ENCODE measurements at regions not wholly inside any gene's neighbourhood (a gene's known extent, or its start where the extent isn't known, plus 50 kb on each side); places are given as distances from the start of the nearest gene placed in this dataset.

GRCh38 chr7:155399577-155399976, 58.4 kb upstream of the EN2 start:
- Histone ChIP-seq H3K4me3 (no peak overlapping the region), H3K79me2 (ENCODE audit: low read depth) (no peaks in the 10 kb centered on the region), H4K20me1 (ENCODE audit: low read depth) (no peaks in the 10 kb centered on the region), H2AFZ (replicated peaks) (no peak overlapping the region), H3K27me3 (peaks cover 71% of the 10 kb centered on the region), H3K9ac (no peak overlapping the region), H3K36me3 (no peaks in the 10 kb centered on the region), H3K4me2 (no peak overlapping the region), H3K27ac (no peak overlapping the region), H3K4me1 (no peaks in the 10 kb centered on the region), H3K9me3 (ENCODE audit: low read depth) (no peaks in the 10 kb centered on the region), H3F3A (ENCODE audit: low read depth) (no peaks in the 10 kb centered on the region)
- TF ChIP-seq EZH2 (IDR thresholded peaks at IDR 0.05) (no peak), EZH2phosphoT487 (IDR thresholded peaks at IDR 0.05) (no peak)
- TF ChIP-seq, protein P1, sequence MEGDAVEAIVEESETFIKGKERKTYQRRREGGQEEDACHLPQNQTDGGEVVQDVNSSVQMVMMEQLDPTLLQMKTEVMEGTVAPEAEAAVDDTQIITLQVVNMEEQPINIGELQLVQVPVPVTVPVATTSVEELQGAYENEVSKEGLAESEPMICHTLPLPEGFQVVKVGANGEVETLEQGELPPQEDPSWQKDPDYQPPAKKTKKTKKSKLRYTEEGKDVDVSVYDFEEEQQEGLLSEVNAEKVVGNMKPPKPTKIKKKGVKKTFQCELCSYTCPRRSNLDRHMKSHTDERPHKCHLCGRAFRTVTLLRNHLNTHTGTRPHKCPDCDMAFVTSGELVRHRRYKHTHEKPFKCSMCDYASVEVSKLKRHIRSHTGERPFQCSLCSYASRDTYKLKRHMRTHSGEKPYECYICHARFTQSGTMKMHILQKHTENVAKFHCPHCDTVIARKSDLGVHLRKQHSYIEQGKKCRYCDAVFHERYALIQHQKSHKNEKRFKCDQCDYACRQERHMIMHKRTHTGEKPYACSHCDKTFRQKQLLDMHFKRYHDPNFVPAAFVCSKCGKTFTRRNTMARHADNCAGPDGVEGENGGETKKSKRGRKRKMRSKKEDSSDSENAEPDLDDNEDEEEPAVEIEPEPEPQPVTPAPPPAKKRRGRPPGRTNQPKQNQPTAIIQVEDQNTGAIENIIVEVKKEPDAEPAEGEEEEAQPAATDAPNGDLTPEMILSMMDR (IDR thresholded peaks at IDR 0.05), result no peak
- no peak for DNase-seq (ENCODE audit: low spot score)
- Mint-ChIP-seq H3K36me3 (no peaks in the 10 kb centered on the region), H3K27ac (no peak overlapping the region), H3K9me3 (no peaks in the 10 kb centered on the region), H3K4me3 (no peak overlapping the region), H3K4me1 (peaks cover 14% of the 10 kb centered on the region), H3K27me3 (ENCODE audit: insufficient read depth, low read depth) (peaks cover 18% of the 10 kb centered on the region)

- DNase-seq (ENCODE audit: low spot score), result no peak
- Mint-ChIP-seq H3K27ac (no peak overlapping the region), H3K27me3 (ENCODE audit: insufficient read depth, low read depth) (peaks cover 18% of the 10 kb centered on the region), H3K4me3 (no peak overlapping the region), H3K9me3 (no peaks in the 10 kb centered on the region), H3K4me1 (peaks cover 19% of the 10 kb centered on the region), H3K36me3 (no peaks in the 10 kb centered on the region)
- Histone ChIP-seq H3K36me3 (no peaks in the 10 kb centered on the region), H3K79me2 (ENCODE audit: low read depth) (no peaks in the 10 kb centered on the region), H3F3A (ENCODE audit: low read depth) (no peaks in the 10 kb centered on the region), H3K27me3 (peaks cover 75% of the 10 kb centered on the region), H3K9ac (no peak overlapping the region), H3K4me2 (no peak overlapping the region), H2AFZ (replicated peaks) (no peak overlapping the region), H4K20me1 (ENCODE audit: low read depth) (no peaks in the 10 kb centered on the region), H3K4me1 (no peaks in the 10 kb centered on the region), H3K4me3 (no peak overlapping the region), H3K9me3 (ENCODE audit: low read depth) (no peaks in the 10 kb centered on the region), H3K27ac (no peak overlapping the region)
- no peak for TF ChIP-seq EZH2phosphoT487 (IDR thresholded peaks at IDR 0.05)
- TF ChIP-seq EZH2 (IDR thresholded peaks at IDR 0.05), result no peak
- TF ChIP-seq, protein P1 (IDR thresholded peaks at IDR 0.05), result no peak
Measured at GRCh38 chr7:155401231-155401630, 56.7 kb upstream of the EN2 start.

DNA sequence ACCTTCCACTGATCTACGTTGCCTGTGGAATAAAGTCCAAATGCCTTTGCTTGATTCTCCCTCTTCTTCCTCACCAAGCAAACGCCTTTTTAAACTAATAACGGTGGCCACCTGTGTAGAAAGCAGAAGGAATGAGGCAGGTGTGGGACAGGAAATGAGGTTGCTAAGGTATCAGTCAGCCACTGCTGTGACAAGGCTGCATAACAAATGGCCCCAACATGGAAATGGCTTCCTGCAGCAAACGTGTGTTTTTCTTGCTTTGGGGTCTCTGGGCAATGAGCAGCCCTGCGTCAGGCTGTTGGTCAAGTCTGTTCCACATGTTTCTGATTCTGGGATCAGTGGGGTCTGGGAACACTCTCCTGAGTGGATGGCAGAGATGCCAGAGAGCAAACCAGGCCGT, 56.0 kb upstream of the EN2 start:
- Histone ChIP-seq H4K20me1 (ENCODE audit: low read depth) (no peaks in the 10 kb centered on the region), H3K9me3 (ENCODE audit: low read depth) (no peaks in the 10 kb centered on the region), H2AFZ (replicated peaks) (no peak overlapping the region), H3K79me2 (ENCODE audit: low read depth) (no peaks in the 10 kb centered on the region), H3K9ac (no peak overlapping the region), H3K27ac (no peak overlapping the region), H3K4me2 (no peak overlapping the region), H3K4me1 (no peaks in the 10 kb centered on the region), H3K36me3 (no peaks in the 10 kb centered on the region), H3K27me3 (peaks cover 73% of the 10 kb centered on the region), H3K4me3 (no peak overlapping the region), H3F3A (ENCODE audit: low read depth) (no peaks in the 10 kb centered on the region)
- Mint-ChIP-seq H3K4me3 (no peak overlapping the region), H3K27me3 (ENCODE audit: insufficient read depth, low read depth) (peaks cover 22% of the 10 kb centered on the region), H3K27ac (no peak overlapping the region), H3K36me3 (no peaks in the 10 kb centered on the region), H3K4me1 (peaks cover 24% of the 10 kb centered on the region), H3K9me3 (no peaks in the 10 kb centered on the region)
- no peak for TF ChIP-seq EZH2 (IDR thresholded peaks at IDR 0.05)
- TF ChIP-seq, protein P1 (IDR thresholded peaks at IDR 0.05), result no peak
- TF ChIP-seq EZH2phosphoT487 (IDR thresholded peaks at IDR 0.05), result no peak
- no peak for DNase-seq (ENCODE audit: low spot score)
